GM12892 (cell line): ENCODE measurements at regions not wholly inside any gene's neighbourhood (a gene's known extent, or its start where the extent isn't known, plus 50 kb on each side); places are given as distances from the start of the nearest gene placed in this dataset.

Experiments used
- POLR2A ChIP-seq: IDR thresholded peaks from 2 replicates; pipeline ENCODE4 v1.6.1; 2011; ENCODE audit warnings: low read depth, low read length, control low read depth
- TAF1 ChIP-seq: IDR thresholded peaks from 2 replicates; pipeline ENCODE4 v1.6.1; 2011; ENCODE audit warnings: low read depth, mild to moderate bottlenecking, control low read depth, low read length, borderline replicate concordance

GRCh38 chr9:106669835-106670234 lies 193.1 kb upstream of the ZNF462 start:
- TF ChIP-seq POLR2A, result no peak
- TF ChIP-seq TAF1, result no peak
